ENCODE measurements at regions not wholly inside any gene's neighbourhood (a gene's known extent, or its start where the extent isn't known, plus 50 kb on each side); places are given as distances from the start of the nearest gene placed in this dataset.
"Not testable (repeated sequence)": the region's sequence is repeated elsewhere in the genome, so short reads cannot be mapped to it uniquely, and the experiment has no call there.

- DNase-seq (ENCODE audit: low spot score) = no peak
Observed at GRCh38 chr4:32706893-32707292, 1986.7 kb downstream of the PCDH7 start.

- not testable (repeated sequence) for DNase-seq (ENCODE audit: low spot score)
Observed at GRCh38 chr4:32716090-32716620, 1996.0 kb downstream of the PCDH7 start.

GRCh38 chr4:32735856-32736590 lies 2015.9 kb downstream of the PCDH7 start:
- DNase-seq (ENCODE audit: low spot score) = no peak

- DNase-seq (ENCODE audit: low spot score) = no peak
Observed at GRCh38 chr4:32744211-32744610, 2024.0 kb downstream of the PCDH7 start.

GRCh38 chr4:32745351-32745750 lies 2025.2 kb downstream of the PCDH7 start:
- DNase-seq (ENCODE audit: low spot score) = peak; percentile 66

GRCh38 chr4:32748061-32748460 lies 2027.9 kb downstream of the PCDH7 start:
- DNase-seq (ENCODE audit: low spot score) = no peak

GRCh38 chr4:32748498-32748897 lies 2028.3 kb downstream of the PCDH7 start:
- no peak for DNase-seq (ENCODE audit: low spot score)

- DNase-seq (ENCODE audit: low spot score) = no peak
Observed at GRCh38 chr4:32752962-32753361, 2032.8 kb downstream of the PCDH7 start.

- no peak for DNase-seq (ENCODE audit: low spot score)
Observed at GRCh38 chr4:32768664-32769389, 2048.7 kb downstream of the PCDH7 start.

- no peak for DNase-seq (ENCODE audit: low spot score)
Observed at GRCh38 chr4:32771491-32771890, 2051.3 kb downstream of the PCDH7 start.

- DNase-seq (ENCODE audit: low spot score) = peak; percentile 53
Observed at GRCh38 chr4:32775049-32775448, 2054.9 kb downstream of the PCDH7 start.

- no peak for DNase-seq (ENCODE audit: low spot score)
Observed at GRCh38 chr4:32776435-32777203, 2056.4 kb downstream of the PCDH7 start.

- DNase-seq (ENCODE audit: low spot score) = no peak
Observed at GRCh38 chr4:32778025-32778424, 2057.9 kb downstream of the PCDH7 start.

- DNase-seq (ENCODE audit: low spot score) = no peak
Observed at GRCh38 chr4:32778938-32779337, 2058.8 kb downstream of the PCDH7 start.

- peak; percentile 64 for DNase-seq (ENCODE audit: low spot score)
Observed at GRCh38 chr4:32789026-32789608, 2068.9 kb downstream of the PCDH7 start.

- no peak for DNase-seq (ENCODE audit: low spot score)
Observed at GRCh38 chr4:32790803-32791202, 2070.6 kb downstream of the PCDH7 start.

GRCh38 chr4:32798471-32799159 lies 2078.4 kb downstream of the PCDH7 start:
- DNase-seq (ENCODE audit: low spot score) = peak; percentile 5

- DNase-seq (ENCODE audit: low spot score) = no peak
Observed at GRCh38 chr4:32824336-32824735, 2104.2 kb downstream of the PCDH7 start.

- DNase-seq (ENCODE audit: low spot score) = no peak
Observed at GRCh38 chr4:32826169-32826568, 2106.0 kb downstream of the PCDH7 start.

- DNase-seq (ENCODE audit: low spot score) = no peak
Observed at GRCh38 chr4:32830160-32830559, 2110.0 kb downstream of the PCDH7 start.

- DNase-seq (ENCODE audit: low spot score) = no peak
Observed at GRCh38 chr4:32831104-32831503, 2110.9 kb downstream of the PCDH7 start.
